ENCODE measurements at regions not wholly inside any gene's neighbourhood (a gene's known extent, or its start where the extent isn't known, plus 50 kb on each side); places are given as distances from the start of the nearest gene placed in this dataset.

DNA sequence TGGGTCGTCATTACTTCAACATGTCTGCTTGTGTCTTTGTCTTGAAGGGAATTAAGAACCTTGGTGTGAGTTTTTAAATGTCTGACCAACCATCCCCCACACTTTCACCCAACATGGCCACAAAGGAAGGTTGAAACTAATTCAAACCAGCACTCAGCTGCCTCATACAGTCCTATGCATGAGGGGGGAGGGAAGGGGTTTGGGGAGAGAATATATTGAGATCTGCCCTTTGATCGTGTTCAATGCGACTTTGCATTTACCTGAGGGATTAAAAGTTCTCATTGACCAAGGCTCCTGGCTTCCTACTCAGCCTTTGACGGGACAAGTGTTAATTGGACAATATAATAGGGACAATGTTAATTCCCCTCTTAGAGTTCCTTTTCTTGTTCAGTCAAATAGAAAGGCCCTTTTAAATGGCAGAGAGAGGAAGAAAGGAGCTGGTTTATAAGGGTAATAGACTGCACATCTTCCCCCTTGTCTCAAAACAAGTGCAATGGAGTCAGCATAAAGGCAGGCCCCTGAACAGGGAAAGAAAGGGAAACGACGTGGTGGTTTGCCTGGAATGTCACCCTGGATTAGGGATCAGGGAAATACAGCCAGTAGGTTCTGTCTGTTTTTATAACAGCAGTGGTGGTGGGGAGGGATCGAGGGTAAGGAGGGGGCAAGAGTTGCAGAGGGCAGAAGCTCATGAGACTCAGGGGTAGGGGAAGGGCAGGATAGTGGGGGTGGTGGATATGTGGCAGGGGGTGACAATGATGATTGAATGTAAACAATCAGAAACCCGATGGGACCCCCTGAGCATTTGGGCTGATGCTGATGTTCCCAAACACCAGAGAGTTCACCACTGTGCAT is 198.7 kb downstream of the MYCN start:
- Mint-ChIP-seq H3K4me1 (peaks cover 13 to 20% of the 10 kb centered on the region in 2 experiments), H3K4me3 (no peak overlapping the region), H3K36me3 (ENCODE audit: insufficient read depth in 1 of 3, low read depth in 3 of 3) (no peaks in the 10 kb centered on the region; a peak in 2 of 7 replicates), H3K27ac (peak overlapping the region in 1 of 3 experiments; percentile 46; a peak in 3 of 7 replicates), H3K9me3 (no peaks in the 10 kb centered on the region; a peak in 1 of 5 replicates), H3K27me3 (ENCODE audit: low read depth) (no peaks in the 10 kb centered on the region; the same call in 1 of the 2 replicates)
- H3K79me1 ChIP-seq (ENCODE audit: insufficient read depth, low read depth, low read length, poor library complexity, severe bottlenecking), result no peaks in the 10 kb centered on the region
- no peak overlapping the region for H2BK120ac ChIP-seq (ENCODE audit: low read depth, low read length, poor library complexity, severe bottlenecking)
- no peaks in the 10 kb centered on the region for H4K20me1 ChIP-seq (ENCODE audit: control insufficient read depth, insufficient read depth, insufficient read length)
- H3K4me1 ChIP-seq (ENCODE audit: insufficient read depth, low read length), result no peaks in the 10 kb centered on the region; the same call in none of the 2 replicates
- H2BK15ac ChIP-seq (ENCODE audit: low read depth, low read length), result no peak overlapping the region
- no peak overlapping the region for H2BK20ac ChIP-seq (ENCODE audit: low read depth, low read length, poor library complexity, severe bottlenecking)
- no peak overlapping the region for H4K8ac ChIP-seq (replicated peaks; ENCODE audit: insufficient read length, low read depth, low read length)
- H3K27me3 ChIP-seq (ENCODE audit: insufficient read depth, low read length), result no peaks in the 10 kb centered on the region
- no peak overlapping the region for H3K23ac ChIP-seq (ENCODE audit: insufficient read length, low read depth, low read length)
- H3K23me2 ChIP-seq (ENCODE audit: insufficient read length, low read depth, low read length, poor library complexity, severe bottlenecking), result no peaks in the 10 kb centered on the region
- no CpG with 5 or more reads among the region's 8 CpGs for WGBS (ENCODE audit: extremely low coverage, insufficient read length, low lambda C conversion rate)
- no peak overlapping the region for H3T11ph ChIP-seq (ENCODE audit: low read length)
- no peak overlapping the region for H3K14ac ChIP-seq (ENCODE audit: insufficient read depth, low read length)
- H4K91ac ChIP-seq (ENCODE audit: insufficient read length, low read depth, low read length), result no peak overlapping the region
- TF ChIP-seq, protein P1, sequence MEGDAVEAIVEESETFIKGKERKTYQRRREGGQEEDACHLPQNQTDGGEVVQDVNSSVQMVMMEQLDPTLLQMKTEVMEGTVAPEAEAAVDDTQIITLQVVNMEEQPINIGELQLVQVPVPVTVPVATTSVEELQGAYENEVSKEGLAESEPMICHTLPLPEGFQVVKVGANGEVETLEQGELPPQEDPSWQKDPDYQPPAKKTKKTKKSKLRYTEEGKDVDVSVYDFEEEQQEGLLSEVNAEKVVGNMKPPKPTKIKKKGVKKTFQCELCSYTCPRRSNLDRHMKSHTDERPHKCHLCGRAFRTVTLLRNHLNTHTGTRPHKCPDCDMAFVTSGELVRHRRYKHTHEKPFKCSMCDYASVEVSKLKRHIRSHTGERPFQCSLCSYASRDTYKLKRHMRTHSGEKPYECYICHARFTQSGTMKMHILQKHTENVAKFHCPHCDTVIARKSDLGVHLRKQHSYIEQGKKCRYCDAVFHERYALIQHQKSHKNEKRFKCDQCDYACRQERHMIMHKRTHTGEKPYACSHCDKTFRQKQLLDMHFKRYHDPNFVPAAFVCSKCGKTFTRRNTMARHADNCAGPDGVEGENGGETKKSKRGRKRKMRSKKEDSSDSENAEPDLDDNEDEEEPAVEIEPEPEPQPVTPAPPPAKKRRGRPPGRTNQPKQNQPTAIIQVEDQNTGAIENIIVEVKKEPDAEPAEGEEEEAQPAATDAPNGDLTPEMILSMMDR (conservative IDR thresholded peaks at IDR 0.05), result no peak
- no peaks in the 10 kb centered on the region for H3K79me2 ChIP-seq (ENCODE audit: insufficient read depth, low read length)
- H2BK5ac ChIP-seq (ENCODE audit: insufficient read length, low read length), result no peak overlapping the region
- H3K9me3 ChIP-seq (ENCODE audit: control insufficient read depth, low read depth, low read length), result no peaks in the 10 kb centered on the region
- no peak overlapping the region for H3K9ac ChIP-seq (ENCODE audit: extremely low read depth, insufficient read length, low read length)
- H2AFZ ChIP-seq (ENCODE audit: low read length), result no peak overlapping the region
- no peak overlapping the region for H3K56ac ChIP-seq (ENCODE audit: insufficient read length, low read depth, low read length)
- DNase-seq, result no peak
- H3K18ac ChIP-seq (ENCODE audit: insufficient read length, low read depth, low read length), result no peak overlapping the region
- H3K4ac ChIP-seq (ENCODE audit: low read depth, low read length), result no peak overlapping the region
- H2BK12ac ChIP-seq (ENCODE audit: insufficient read length, low read depth, low read length), result no peak overlapping the region
- H3K27ac ChIP-seq (ENCODE audit: insufficient read length, low read depth, low read length), result no peak overlapping the region
- no peak overlapping the region for H3K4me2 ChIP-seq (ENCODE audit: insufficient read depth, insufficient read length, low read length)
- H4K5ac ChIP-seq (ENCODE audit: insufficient read length, low read depth, low read length), result no peak overlapping the region
- no peak overlapping the region for H2AK5ac ChIP-seq (ENCODE audit: insufficient read length, low read length)

All from H9 (cell line).